ENCODE measurements at regions not wholly inside any gene's neighbourhood (a gene's known extent, or its start where the extent isn't known, plus 50 kb on each side); places are given as distances from the start of the nearest gene placed in this dataset.

DNA sequence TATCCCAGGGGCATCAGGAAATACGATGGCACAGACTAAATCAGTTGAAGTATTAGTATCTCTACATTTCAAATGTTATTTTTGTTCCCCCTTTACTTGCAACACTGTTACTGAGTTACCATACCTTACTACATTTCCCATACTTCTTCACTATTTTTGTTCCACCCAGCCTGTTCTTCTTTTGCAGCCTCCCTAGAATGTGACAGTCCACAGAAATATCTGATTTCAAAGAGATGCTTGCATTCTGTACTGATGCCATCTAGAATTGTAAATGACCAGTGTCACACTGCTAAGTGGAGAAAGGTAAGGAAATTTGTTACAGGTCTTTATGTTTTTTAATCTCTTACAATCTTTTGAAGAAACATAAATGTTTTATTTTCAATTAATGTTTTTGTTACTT, 279.9 kb downstream of the CCER1 start:
- TF ChIP-seq, protein P1, sequence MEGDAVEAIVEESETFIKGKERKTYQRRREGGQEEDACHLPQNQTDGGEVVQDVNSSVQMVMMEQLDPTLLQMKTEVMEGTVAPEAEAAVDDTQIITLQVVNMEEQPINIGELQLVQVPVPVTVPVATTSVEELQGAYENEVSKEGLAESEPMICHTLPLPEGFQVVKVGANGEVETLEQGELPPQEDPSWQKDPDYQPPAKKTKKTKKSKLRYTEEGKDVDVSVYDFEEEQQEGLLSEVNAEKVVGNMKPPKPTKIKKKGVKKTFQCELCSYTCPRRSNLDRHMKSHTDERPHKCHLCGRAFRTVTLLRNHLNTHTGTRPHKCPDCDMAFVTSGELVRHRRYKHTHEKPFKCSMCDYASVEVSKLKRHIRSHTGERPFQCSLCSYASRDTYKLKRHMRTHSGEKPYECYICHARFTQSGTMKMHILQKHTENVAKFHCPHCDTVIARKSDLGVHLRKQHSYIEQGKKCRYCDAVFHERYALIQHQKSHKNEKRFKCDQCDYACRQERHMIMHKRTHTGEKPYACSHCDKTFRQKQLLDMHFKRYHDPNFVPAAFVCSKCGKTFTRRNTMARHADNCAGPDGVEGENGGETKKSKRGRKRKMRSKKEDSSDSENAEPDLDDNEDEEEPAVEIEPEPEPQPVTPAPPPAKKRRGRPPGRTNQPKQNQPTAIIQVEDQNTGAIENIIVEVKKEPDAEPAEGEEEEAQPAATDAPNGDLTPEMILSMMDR (IDR thresholded peaks at IDR 0.05; ENCODE audit: low read depth, low read length, missing input control), result no peak
- TF ChIP-seq, protein P2, sequence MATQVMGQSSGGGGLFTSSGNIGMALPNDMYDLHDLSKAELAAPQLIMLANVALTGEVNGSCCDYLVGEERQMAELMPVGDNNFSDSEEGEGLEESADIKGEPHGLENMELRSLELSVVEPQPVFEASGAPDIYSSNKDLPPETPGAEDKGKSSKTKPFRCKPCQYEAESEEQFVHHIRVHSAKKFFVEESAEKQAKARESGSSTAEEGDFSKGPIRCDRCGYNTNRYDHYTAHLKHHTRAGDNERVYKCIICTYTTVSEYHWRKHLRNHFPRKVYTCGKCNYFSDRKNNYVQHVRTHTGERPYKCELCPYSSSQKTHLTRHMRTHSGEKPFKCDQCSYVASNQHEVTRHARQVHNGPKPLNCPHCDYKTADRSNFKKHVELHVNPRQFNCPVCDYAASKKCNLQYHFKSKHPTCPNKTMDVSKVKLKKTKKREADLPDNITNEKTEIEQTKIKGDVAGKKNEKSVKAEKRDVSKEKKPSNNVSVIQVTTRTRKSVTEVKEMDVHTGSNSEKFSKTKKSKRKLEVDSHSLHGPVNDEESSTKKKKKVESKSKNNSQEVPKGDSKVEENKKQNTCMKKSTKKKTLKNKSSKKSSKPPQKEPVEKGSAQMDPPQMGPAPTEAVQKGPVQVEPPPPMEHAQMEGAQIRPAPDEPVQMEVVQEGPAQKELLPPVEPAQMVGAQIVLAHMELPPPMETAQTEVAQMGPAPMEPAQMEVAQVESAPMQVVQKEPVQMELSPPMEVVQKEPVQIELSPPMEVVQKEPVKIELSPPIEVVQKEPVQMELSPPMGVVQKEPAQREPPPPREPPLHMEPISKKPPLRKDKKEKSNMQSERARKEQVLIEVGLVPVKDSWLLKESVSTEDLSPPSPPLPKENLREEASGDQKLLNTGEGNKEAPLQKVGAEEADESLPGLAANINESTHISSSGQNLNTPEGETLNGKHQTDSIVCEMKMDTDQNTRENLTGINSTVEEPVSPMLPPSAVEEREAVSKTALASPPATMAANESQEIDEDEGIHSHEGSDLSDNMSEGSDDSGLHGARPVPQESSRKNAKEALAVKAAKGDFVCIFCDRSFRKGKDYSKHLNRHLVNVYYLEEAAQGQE (IDR thresholded peaks at IDR 0.05), result no peak
- TF ChIP-seq TAF1 (conservative IDR thresholded peaks at IDR 0.05), result no peak
- TF ChIP-seq, protein P3, sequence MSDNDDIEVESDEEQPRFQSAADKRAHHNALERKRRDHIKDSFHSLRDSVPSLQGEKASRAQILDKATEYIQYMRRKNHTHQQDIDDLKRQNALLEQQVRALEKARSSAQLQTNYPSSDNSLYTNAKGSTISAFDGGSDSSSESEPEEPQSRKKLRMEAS (IDR thresholded peaks at IDR 0.05), result no peak
- no peak for TF ChIP-seq RAD21 (IDR thresholded peaks at IDR 0.05)
- no peak for TF ChIP-seq GABPA (IDR thresholded peaks at IDR 0.05 in 1 of 2, conservative IDR thresholded peaks at IDR 0.05 in 1 of 2)
